ES-I3 (cell line): ENCODE measurements at regions not wholly inside any gene's neighbourhood (a gene's known extent, or its start where the extent isn't known, plus 50 kb on each side); places are given as distances from the start of the nearest gene placed in this dataset.
"Not testable (repeated sequence)": the region's sequence is repeated elsewhere in the genome, so short reads cannot be mapped to it uniquely, and the experiment has no call there.

Source experiments
- H3K36me3 ChIP-seq: 2 replicates; pipeline ENCODE4 v1.6.1; 2013; ENCODE audit warnings: mild to moderate bottlenecking, low read length, control low read depth, moderate library complexity; ENCODE audit not compliant: insufficient read depth
- H3K4me1 ChIP-seq: 2 replicates; pipeline ENCODE4 v1.6.1; 2013; ENCODE audit warnings: mild to moderate bottlenecking, control low read depth, low read length; ENCODE audit not compliant: insufficient read depth
- H3K9ac ChIP-seq: 2 replicates; pipeline ENCODE4 v1.6.1; 2013; ENCODE audit warnings: low read depth, mild to moderate bottlenecking, low read length, moderate library complexity
- H3K9me3 ChIP-seq: 2 replicates; pipeline ENCODE4 v1.6.1; 2013; ENCODE audit warnings: mild to moderate bottlenecking, low read length, moderate library complexity; ENCODE audit not compliant: control insufficient read depth, insufficient read depth

DNA sequence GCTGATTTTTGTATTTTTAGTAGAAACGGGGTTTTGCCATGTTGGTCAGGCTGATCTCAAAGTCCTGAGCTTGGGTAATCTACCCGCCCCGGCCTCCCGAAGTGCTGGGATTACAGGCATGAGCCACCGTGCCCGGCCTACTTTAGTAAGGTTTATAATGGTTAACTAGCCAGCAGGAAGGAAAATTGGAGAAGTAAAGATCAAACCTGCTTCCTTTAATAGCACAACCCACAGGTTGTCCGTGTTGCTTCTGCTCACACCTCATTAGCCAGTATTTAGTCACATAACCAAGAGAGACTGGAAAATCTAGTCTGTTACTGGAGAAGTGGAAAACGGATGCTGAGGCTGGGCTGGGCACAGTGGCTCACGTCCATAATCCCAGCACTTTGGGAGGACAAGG is 51.9 kb upstream of the TBL1XR1 start:
- no peak overlapping the region for H3K9ac ChIP-seq
- H3K4me1 ChIP-seq: peaks cover 8% of the 10 kb centered on the region
- no peaks in the 10 kb centered on the region for H3K36me3 ChIP-seq
- no peaks in the 10 kb centered on the region for H3K9me3 ChIP-seq

- Histone ChIP-seq H3K4me1 (peaks cover 8% of the 10 kb centered on the region), H3K9me3 (no peaks in the 10 kb centered on the region), H3K36me3 (no peaks in the 10 kb centered on the region), H3K9ac (no peak overlapping the region)
Measured at GRCh38 chr3:177250151-177250550, 52.9 kb upstream of the TBL1XR1 start.

DNA sequence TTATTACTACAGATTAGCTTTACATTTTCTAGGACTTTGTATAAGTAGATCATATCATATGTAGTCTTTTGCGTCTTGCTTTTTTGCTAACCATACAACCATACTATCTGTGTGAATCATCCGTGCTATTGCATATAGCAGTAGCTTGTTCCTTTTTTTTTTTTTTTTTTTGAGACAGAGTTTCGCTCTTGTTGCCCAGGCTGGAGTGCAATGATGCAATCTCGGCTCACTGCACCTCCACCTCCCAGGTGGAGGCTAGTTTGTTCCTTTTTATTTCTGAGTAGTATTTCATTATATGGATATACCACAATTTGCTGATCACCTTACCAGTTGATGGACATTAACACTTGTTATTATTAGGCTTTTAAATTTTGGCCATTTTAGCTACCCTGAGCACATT is 54.5 kb upstream of the TBL1XR1 start:
- Histone ChIP-seq H3K36me3 (no peaks in the 10 kb centered on the region), H3K9ac (no peak overlapping the region), H3K9me3 (no peaks in the 10 kb centered on the region), H3K4me1 (peaks cover 8% of the 10 kb centered on the region)

DNA sequence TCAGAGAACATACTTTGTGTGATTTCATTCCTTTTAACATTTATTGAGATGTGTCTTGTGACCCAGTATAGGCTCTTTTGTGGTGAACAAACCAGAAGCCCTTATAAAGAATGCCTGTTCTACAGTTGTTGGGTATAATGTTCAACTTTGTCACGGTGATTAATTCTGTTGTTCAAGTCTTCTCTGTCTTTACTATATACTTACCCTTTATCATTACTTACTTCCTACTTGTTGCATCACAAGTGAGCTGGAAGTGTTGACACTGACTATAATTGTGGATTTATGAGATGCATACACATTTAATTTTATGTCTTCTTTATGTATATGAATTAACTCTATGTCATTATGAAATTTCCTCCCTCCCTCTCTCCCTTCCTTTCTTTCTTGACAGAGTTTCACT is 59.7 kb upstream of the TBL1XR1 start:
- H3K9me3 ChIP-seq: no peaks in the 10 kb centered on the region
- no peak overlapping the region for H3K9ac ChIP-seq
- H3K36me3 ChIP-seq: no peaks in the 10 kb centered on the region
- H3K4me1 ChIP-seq: peaks cover 4% of the 10 kb centered on the region; the same call in 1 of the 2 replicates

- peaks cover 9% of the 10 kb centered on the region for H3K4me1 ChIP-seq
- no peak overlapping the region for H3K9ac ChIP-seq
- H3K9me3 ChIP-seq: no peaks in the 10 kb centered on the region
- H3K36me3 ChIP-seq: no peaks in the 10 kb centered on the region
Measured at GRCh38 chr3:177257625-177258024, 60.3 kb upstream of the TBL1XR1 start.

GRCh38 chr3:177262396-177262795 is 65.1 kb upstream of the TBL1XR1 start:
- H3K9ac ChIP-seq: no peak overlapping the region

GRCh38 chr3:177263615-177264368 is 66.5 kb upstream of the TBL1XR1 start:
- Histone ChIP-seq H3K9ac (no peak overlapping the region), H3K4me1 (peaks cover 20% of the 10 kb centered on the region), H3K36me3 (no peaks in the 10 kb centered on the region), H3K9me3 (no peaks in the 10 kb centered on the region)

More at GRCh38 chr3:177262396-177262795, 65.1 kb upstream of the TBL1XR1 start:
- no peaks in the 10 kb centered on the region for H3K9me3 ChIP-seq
- H3K36me3 ChIP-seq: no peaks in the 10 kb centered on the region
- H3K4me1 ChIP-seq: peaks cover 20% of the 10 kb centered on the region

- H3K9me3 ChIP-seq, H3K9ac ChIP-seq, H3K36me3 ChIP-seq, H3K4me1 ChIP-seq: not testable (repeated sequence)
Measured at GRCh38 chr3:177271811-177272501, 74.7 kb upstream of the TBL1XR1 start.

DNA sequence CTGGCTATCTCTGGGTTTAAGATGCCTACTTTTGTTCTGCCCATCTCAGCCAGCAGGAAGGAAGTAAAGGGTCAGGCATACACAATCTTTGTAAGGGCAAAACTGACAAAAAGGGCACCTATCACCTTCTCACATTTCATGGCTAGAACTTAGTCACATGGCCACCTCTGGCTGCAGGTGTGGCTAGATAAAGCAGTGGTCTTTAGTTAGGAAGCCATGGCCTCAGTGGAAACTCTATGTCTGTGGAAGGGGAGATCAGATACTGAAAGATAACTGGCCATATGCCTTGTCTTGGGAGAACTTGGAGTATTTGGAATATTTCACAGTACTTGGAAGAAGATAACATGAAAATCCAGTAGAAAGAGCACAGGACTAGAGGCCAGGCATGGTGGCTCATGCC is 80.7 kb upstream of the TBL1XR1 start:
- H3K4me1 ChIP-seq: peaks cover 12% of the 10 kb centered on the region
- no peaks in the 10 kb centered on the region for H3K9me3 ChIP-seq
- H3K9ac ChIP-seq: no peak overlapping the region
- no peaks in the 10 kb centered on the region for H3K36me3 ChIP-seq

GRCh38 chr3:177279118-177279815 is 82.0 kb upstream of the TBL1XR1 start:
- H3K4me1 ChIP-seq: peaks cover 17% of the 10 kb centered on the region
- H3K9me3 ChIP-seq: no peaks in the 10 kb centered on the region
- no peak overlapping the region for H3K9ac ChIP-seq
- H3K36me3 ChIP-seq: no peaks in the 10 kb centered on the region

DNA sequence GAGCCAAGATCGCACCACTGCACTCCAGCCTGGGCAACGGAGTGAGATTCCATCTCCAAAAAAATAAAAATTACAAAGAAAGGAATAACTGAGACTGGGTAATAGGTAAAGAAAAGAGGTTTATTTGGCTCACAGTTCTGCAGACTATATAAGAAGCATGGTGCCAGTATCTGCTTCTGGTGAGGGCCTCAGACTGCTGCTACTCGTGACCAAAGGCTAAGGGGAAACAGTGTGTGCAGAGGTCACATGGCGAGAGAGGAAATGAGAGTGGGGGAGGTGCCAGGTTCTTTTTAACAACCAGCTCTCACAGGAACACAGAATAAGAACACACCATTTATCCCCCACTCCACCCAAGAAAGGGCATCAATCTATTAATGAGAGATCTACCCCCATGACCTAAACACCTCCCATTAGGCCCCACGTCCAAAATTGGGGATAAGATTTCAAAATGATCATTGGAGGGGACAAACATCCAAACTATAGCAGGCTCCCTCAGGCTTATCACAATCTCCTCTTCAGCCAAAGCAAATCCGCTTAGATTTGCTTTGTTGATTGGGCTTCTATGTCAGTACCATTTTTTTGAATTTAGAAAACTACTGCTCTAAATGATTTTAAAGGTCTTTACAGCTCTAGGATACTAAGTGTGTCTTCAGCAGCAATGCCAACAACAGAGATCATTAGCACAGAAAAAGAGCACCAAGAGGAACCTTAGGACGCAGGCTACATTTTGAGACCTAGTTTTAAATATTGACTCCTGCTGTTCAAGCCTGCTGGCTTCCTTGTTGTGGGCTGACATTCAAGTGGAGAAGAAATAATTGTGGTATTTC is 84.2 kb upstream of the TBL1XR1 start:
- no peaks in the 10 kb centered on the region for H3K36me3 ChIP-seq
- no peaks in the 10 kb centered on the region for H3K9me3 ChIP-seq
- H3K9ac ChIP-seq: no peak overlapping the region
- H3K4me1 ChIP-seq: peaks cover 26% of the 10 kb centered on the region

GRCh38 chr3:177282119-177282655 is 84.9 kb upstream of the TBL1XR1 start:
- H3K9me3 ChIP-seq: no peaks in the 10 kb centered on the region
- H3K36me3 ChIP-seq: no peaks in the 10 kb centered on the region
- peaks cover 26% of the 10 kb centered on the region for H3K4me1 ChIP-seq
- H3K9ac ChIP-seq: no peak overlapping the region

DNA sequence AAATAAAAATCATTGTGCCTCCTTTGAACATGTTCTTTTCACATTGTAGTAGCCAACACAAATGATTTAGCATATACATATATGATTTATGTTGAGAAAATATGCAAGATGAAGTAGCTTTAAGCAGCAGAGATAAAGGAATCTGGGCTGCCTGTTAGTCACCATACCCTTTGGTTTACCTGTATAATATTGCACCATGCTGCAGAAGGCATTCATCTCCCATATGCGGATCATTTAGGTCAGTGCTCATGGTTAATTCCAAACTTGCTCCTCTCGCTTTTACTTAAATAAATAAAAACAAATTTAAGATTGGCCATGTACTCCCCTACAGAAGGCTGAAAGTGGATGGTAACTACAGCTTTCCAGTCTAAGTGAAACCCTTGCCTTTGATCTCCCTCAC is 86.7 kb upstream of the TBL1XR1 start:
- peaks cover 26% of the 10 kb centered on the region for H3K4me1 ChIP-seq
- no peaks in the 10 kb centered on the region for H3K36me3 ChIP-seq
- no peaks in the 10 kb centered on the region for H3K9me3 ChIP-seq
- H3K9ac ChIP-seq: no peak overlapping the region

GRCh38 chr3:177284383-177284881 is 87.2 kb upstream of the TBL1XR1 start:
- Histone ChIP-seq H3K4me1 (peaks cover 23% of the 10 kb centered on the region), H3K9ac (no peak overlapping the region), H3K9me3 (no peaks in the 10 kb centered on the region), H3K36me3 (no peaks in the 10 kb centered on the region)
